Stimulated activated CD4-positive, alpha-beta T cell treated with anti-CD3 and anti-CD28 coated beads, Interleukin-12 subunit alpha, Interleukin-12 subunit beta, amount 100 ng/mL, for 48 hours (primary cell): ENCODE measurements at regions not wholly inside any gene's neighbourhood (a gene's known extent, or its start where the extent isn't known, plus 50 kb on each side); places are given as distances from the start of the nearest gene placed in this dataset.

Experiments
- DNase-seq, 3 donors: peaks; one replicate each; pipeline ENCODE4 v3.0.0-alpha.2; 2020; ENCODE audit warnings: low read depth in 2 of 3, low spot score in 1 of 3

- no peak for DNase-seq
Measured at GRCh38 chr10:31263903-31264302, 55.1 kb upstream of the ZEB1 start.

GRCh38 chr10:31268444-31269303 lies 50.3 kb upstream of the ZEB1 start:
- DNase-seq, result no peak
